Activated CD4-positive, alpha-beta T cell treated with anti-CD3 and anti-CD28 coated beads, Interleukin-2, amount 50 U/mL, for 48 hours (primary cell): ENCODE measurements at regions not wholly inside any gene's neighbourhood (a gene's known extent, or its start where the extent isn't known, plus 50 kb on each side); places are given as distances from the start of the nearest gene placed in this dataset.
"Not testable (repeated sequence)": the region's sequence is repeated elsewhere in the genome, so short reads cannot be mapped to it uniquely, and the experiment has no call there.

ENCODE experiments used
- DNase-seq, 2 experiments: peaks; one replicate each; pipeline ENCODE4 v3.0.0-alpha.2; 2020

- DNase-seq = peak in 1 of 2 experiments; percentile 13
Measured at GRCh38 chr2:204145791-204146190, 209.2 kb downstream of the ICOS start.

- DNase-seq = not testable (repeated sequence)
Measured at GRCh38 chr2:204147040-204147439, 210.5 kb downstream of the ICOS start.

- DNase-seq = no peak
Measured at GRCh38 chr2:204150721-204151120, 214.2 kb downstream of the ICOS start.

GRCh38 chr2:204152616-204153015, 216.1 kb downstream of the ICOS start:
- no peak for DNase-seq

- DNase-seq = no peak
Measured at GRCh38 chr2:204154863-204155262, 218.3 kb downstream of the ICOS start.

GRCh38 chr2:204156456-204156855, 219.9 kb downstream of the ICOS start:
- DNase-seq = no peak

GRCh38 chr2:204157684-204158083, 221.1 kb downstream of the ICOS start:
- no peak for DNase-seq

- no peak for DNase-seq
Measured at GRCh38 chr2:204159526-204159925, 223.0 kb downstream of the ICOS start.

GRCh38 chr2:204160989-204161388, 224.4 kb downstream of the ICOS start:
- no peak for DNase-seq

GRCh38 chr2:204161886-204162285, 225.3 kb downstream of the ICOS start:
- DNase-seq = no peak

- no peak for DNase-seq
Measured at GRCh38 chr2:204166961-204167360, 230.4 kb downstream of the ICOS start.

- not testable (repeated sequence) for DNase-seq
Measured at GRCh38 chr2:204167670-204168069, 231.1 kb downstream of the ICOS start.

- DNase-seq = no peak
Measured at GRCh38 chr2:204170411-204170810, 233.8 kb downstream of the ICOS start.

- no peak for DNase-seq
Measured at GRCh38 chr2:204171432-204172144, 235.0 kb downstream of the ICOS start.

GRCh38 chr2:204172145-204172600, 235.6 kb downstream of the ICOS start:
- no peak for DNase-seq

GRCh38 chr2:204174034-204174433, 237.5 kb downstream of the ICOS start:
- no peak for DNase-seq

GRCh38 chr2:204175552-204176271, 239.1 kb downstream of the ICOS start:
- no peak for DNase-seq

GRCh38 chr2:204176306-204176705, 239.7 kb downstream of the ICOS start:
- DNase-seq = no peak

GRCh38 chr2:204177251-204177976, 240.9 kb downstream of the ICOS start:
- peak in 1 of 2 experiments; percentile 8 for DNase-seq

GRCh38 chr2:204177977-204178522, 241.5 kb downstream of the ICOS start:
- peak; percentile 79 to 83 for DNase-seq

GRCh38 chr2:204180649-204181048, 244.1 kb downstream of the ICOS start:
- DNase-seq = no peak

GRCh38 chr2:204183608-204184007, 247.0 kb downstream of the ICOS start:
- DNase-seq = no peak

- no peak for DNase-seq
Measured at GRCh38 chr2:204184226-204184625, 247.7 kb downstream of the ICOS start.
